H1 (cell line): ENCODE measurements at regions not wholly inside any gene's neighbourhood (a gene's known extent, or its start where the extent isn't known, plus 50 kb on each side); places are given as distances from the start of the nearest gene placed in this dataset.

ENCODE experiments used
- HDAC6 ChIP-seq: IDR thresholded peaks from one replicate; pipeline ENCODE4 v1.7.1; 2012; ENCODE audit warnings: low read depth, mild to moderate bottlenecking, inconsistent platforms, low read length, moderate library complexity

GRCh38 chr16:9395958-9396359, 304.5 kb downstream of the HAPSTR1 start (continued):
- TF ChIP-seq HDAC6, result no peak
